HCT116 (cell line): ENCODE measurements at regions not wholly inside any gene's neighbourhood (a gene's known extent, or its start where the extent isn't known, plus 50 kb on each side); places are given as distances from the start of the nearest gene placed in this dataset.

ENCODE experiments used
- ATAC-seq: fragments of 200-7000 bp; cut with Tn5 transposase; 2 replicates; pipeline ENCODE4 v1.9.1; 2020; ENCODE audit warnings: mild to moderate bottlenecking, moderate library complexity
- BruUV-seq: library from RNA; stranded (reverse); fragments of 400-500 nt; replicated peaks from 2 replicates; lab custom pipeline; 2021; lab: Mats Ljungman, UMichigan
- CTCF ChIA-PET: fragments of 300-600 bp; sonication (Branson Sonifier 250); formaldehyde crosslinking; loops from one replicate; lab custom pipeline; 2021; ENCODE audit warnings: antibody characterized with exemption; lab: Charles Lee
- POLR2A ChIA-PET: fragments of 300-600, 350-600 bp; sonication (Branson Sonifier 250); formaldehyde crosslinking; loops from one replicate; lab custom pipeline; 2021; ENCODE audit warnings: antibody characterized with exemption; lab: Charles Lee
- RAD21 ChIA-PET, 2 experiments: fragments of 300-600 bp; sonication (Branson Sonifier 250); formaldehyde crosslinking; loops; one replicate each; lab custom pipeline; 2023; ENCODE audit warnings: low total read pairs in 2 of 2; ENCODE audit not compliant: uncharacterized antibody in 2 of 2, unreplicated experiment in 2 of 2, low non-redundant PET in 1 of 2; lab: Charles Lee
- DNase-seq: peaks from one replicate; pipeline ENCODE4 v3.0.0-alpha.2; 2010; ENCODE audit warnings: low read depth, low spot score
- H2AFZ ChIP-seq: fragments of 200-600 bp; shearing (Covaris generic), sonication (generic); 2 replicates; pipeline ENCODE4 v1.6.1; 2017; ENCODE audit warnings: low read depth, mixed run types, mixed read lengths, antibody characterized with exemption, low read length; ENCODE audit not compliant: poor library complexity, severe bottlenecking
- H3K27ac ChIP-seq: 2 replicates; pipeline ENCODE4 v1.5.1; 2012; ENCODE audit warnings: low read depth, low read length
- H3K27me3 ChIP-seq: fragments of 200-600 bp; sonication (generic); 2 replicates; pipeline ENCODE4 v1.6.1; 2016; ENCODE audit warnings: mixed run types, low read length, mixed read lengths; ENCODE audit not compliant: insufficient read depth
- H3K36me3 ChIP-seq, 2 experiments: fragments of 200-500 bp in 1 of 2; fragments of 200-600 bp in 1 of 2; sonication (Bioruptor generic) in 1 of 2; sonication (generic) in 1 of 2; 2 replicates each; pipeline versions ENCODE4 v1.5.1 to v1.6.1; 2014 to 2016; ENCODE audit warnings: low read length in 2 of 2, inconsistent platforms in 1 of 2, mixed read lengths in 1 of 2, mixed run types in 1 of 2; ENCODE audit not compliant: insufficient read depth in 2 of 2, control insufficient read depth in 1 of 2
- H3K4me1 ChIP-seq, 2 experiments: fragments of 200-600 bp in 1 of 2; sonication (generic) in 1 of 2; 2 replicates each; pipeline versions ENCODE4 v1.5.1 to v1.6.1; 2012 to 2017; ENCODE audit warnings: low read length in 2 of 2, inconsistent platforms in 1 of 2, mild to moderate bottlenecking in 1 of 2, mixed read lengths in 1 of 2, mixed run types in 1 of 2, moderate library complexity in 1 of 2; ENCODE audit not compliant: insufficient read depth in 2 of 2, control insufficient read depth in 1 of 2
- H3K4me2 ChIP-seq: fragments of 200-600 bp; sonication (generic); 2 replicates; pipeline ENCODE4 v1.6.1; 2017; ENCODE audit warnings: mixed run types, low read length, mixed read lengths
- H3K4me3 ChIP-seq, 2 experiments: fragments of 200-600 bp in 1 of 2; sonication (generic) in 1 of 2; replicated peaks in 1 of 2; 2 replicates each; pipeline ENCODE4 v1.5.1; 2011 to 2016; ENCODE audit warnings: low read length in 2 of 2, control low read depth in 1 of 2, low read depth in 1 of 2, mild to moderate bottlenecking in 1 of 2, mixed read lengths in 1 of 2, mixed run types in 1 of 2
- H3K79me2 ChIP-seq: fragments of 200-600 bp; sonication (generic); 2 replicates; pipeline ENCODE4 v1.6.1; 2017; ENCODE audit warnings: mild to moderate bottlenecking, mixed run types, low read length, moderate library complexity, mixed read lengths; ENCODE audit not compliant: insufficient read depth
- H3K9ac ChIP-seq: fragments of 200-600 bp; sonication (generic); 2 replicates; pipeline ENCODE4 v1.6.1; 2016; ENCODE audit warnings: low read length, mixed read lengths
- H3K9me2 ChIP-seq: fragments of 200-600 bp; sonication (generic), shearing (Covaris generic); 2 replicates; pipeline ENCODE4 v1.6.1; 2017; ENCODE audit warnings: mixed run types, mild to moderate bottlenecking, moderate library complexity; ENCODE audit not compliant: insufficient read depth
- H3K9me3 ChIP-seq, 2 experiments: fragments of 200-500 bp in 1 of 2; fragments of 200-600 bp in 1 of 2; sonication (Bioruptor generic) in 1 of 2; sonication (generic) in 1 of 2; 2 replicates each; pipeline ENCODE4 v1.6.1; 2014 to 2017; ENCODE audit warnings: low read length in 2 of 2, mixed read lengths in 2 of 2, inconsistent platforms in 1 of 2, low read depth in 1 of 2, mild to moderate bottlenecking in 1 of 2, mixed run types in 1 of 2, moderate library complexity in 1 of 2; ENCODE audit not compliant: control insufficient read depth in 1 of 2, insufficient read depth in 1 of 2
- H4K20me1 ChIP-seq: fragments of 200-600 bp; sonication (generic), shearing (Covaris generic); 2 replicates; pipeline ENCODE4 v1.6.1; 2017; ENCODE audit warnings: mixed run types, mild to moderate bottlenecking, moderate library complexity; ENCODE audit not compliant: insufficient read depth
- CBX3 ChIP-seq: IDR thresholded peaks from 2 replicates; pipeline ENCODE4 v1.6.1; 2012; ENCODE audit warnings: low read depth
- EGR1 ChIP-seq: IDR thresholded peaks from 2 replicates; pipeline ENCODE4 v1.6.1; 2012; ENCODE audit warnings: low read depth
- ELF1 ChIP-seq: IDR thresholded peaks from 2 replicates; pipeline ENCODE4 v1.6.1; 2012; ENCODE audit warnings: low read depth, borderline replicate concordance
- EZH2phosphoT487 ChIP-seq: fragments of 200-600 bp; IDR thresholded peaks from 2 replicates; pipeline ENCODE4 v1.6.1; 2018; ENCODE audit warnings: antibody characterized with exemption, borderline replicate concordance
- FOSL1 ChIP-seq: IDR thresholded peaks from 2 replicates; pipeline ENCODE4 v1.6.1; 2012; ENCODE audit warnings: low read depth
- JUND ChIP-seq: IDR thresholded peaks from 2 replicates; pipeline ENCODE4 v1.6.1; 2012
- SIN3A ChIP-seq: IDR thresholded peaks from 2 replicates; pipeline ENCODE4 v1.6.1; 2012; ENCODE audit warnings: low read depth
- YY1 ChIP-seq: IDR thresholded peaks from 2 replicates; pipeline ENCODE4 v1.6.1; 2011; ENCODE audit warnings: low read length, low read depth, moderate library complexity, mild to moderate bottlenecking; ENCODE audit not compliant: insufficient replicate concordance; ENCODE audit errors: extremely low read depth
- ZFX ChIP-seq: fragments of 450-650 bp; IDR thresholded peaks from 2 replicates; pipeline ENCODE4 v1.6.1; 2017
- intact Hi-C: fragments of 100-400 bp; cut with micrococcal nuclease; formaldehyde crosslinking; loops from 2 replicates; pipeline ENCODE4 v1.10.0; 2022

- Histone ChIP-seq H3K27me3 (peaks cover 80% of the 10 kb centered on the region), H3K36me3 (no peaks in the 10 kb centered on the region), H3K4me1 (no peaks in the 10 kb centered on the region), H3K4me3 (no peak overlapping the region), H4K20me1 (no peaks in the 10 kb centered on the region), H2AFZ (no peak overlapping the region), H3K9me2 (no peaks in the 10 kb centered on the region), H3K9me3 (no peaks in the 10 kb centered on the region), H3K79me2 (no peaks in the 10 kb centered on the region), H3K27ac (no peak overlapping the region), H3K4me2 (no peak overlapping the region), H3K9ac (no peak overlapping the region)
- no peak for ATAC-seq
- no peak for TF ChIP-seq SIN3A
- no peak for TF ChIP-seq EGR1
- no peak for TF ChIP-seq JUND
- TF ChIP-seq FOSL1 = no peak
- TF ChIP-seq ELF1 = no peak
- CTCF ChIA-PET = no interaction called here
- intact Hi-C loops = no loop called here
- no peak for DNase-seq
- POLR2A ChIA-PET = no interaction called here
- BruUV-seq = no TSS peak
- RAD21 ChIA-PET = no interaction called here
These were observed 178.7 kb upstream of the PODXL start for GRCh38 chr7:131735101-131735500.

GRCh38 chr7:131733604-131734003 is 177.2 kb upstream of the PODXL start:
- POLR2A ChIA-PET = no interaction called here
- BruUV-seq = no TSS peak
- Histone ChIP-seq H3K9me3 (no peaks in the 10 kb centered on the region), H3K9me2 (no peaks in the 10 kb centered on the region), H3K36me3 (no peaks in the 10 kb centered on the region), H3K4me2 (no peak overlapping the region), H2AFZ (no peak overlapping the region), H3K79me2 (no peaks in the 10 kb centered on the region), H3K4me1 (no peaks in the 10 kb centered on the region), H4K20me1 (no peaks in the 10 kb centered on the region), H3K4me3 (no peak overlapping the region), H3K9ac (no peak overlapping the region), H3K27ac (no peak overlapping the region), H3K27me3 (peaks cover 73% of the 10 kb centered on the region)
- intact Hi-C loops = no loop called here
- ATAC-seq (no peak), DNase-seq (no peak)
- TF ChIP-seq YY1 (no peak), JUND (no peak), ZFX (no peak), EZH2phosphoT487 (no peak), CBX3 (no peak), ELF1 (no peak)
- RAD21 ChIA-PET = no interaction called here
- CTCF ChIA-PET = no interaction called here
